ENCODE measurements at regions not wholly inside any gene's neighbourhood (a gene's known extent, or its start where the extent isn't known, plus 50 kb on each side); places are given as distances from the start of the nearest gene placed in this dataset.

- TF ChIP-seq CTCF (conservative IDR thresholded peaks at IDR 0.05; ENCODE audit: low read length) (no peak), EZH2phosphoT487 (IDR thresholded peaks at IDR 0.05; ENCODE audit: borderline replicate concordance) (no peak)
These were observed 110.2 kb upstream of the ARHGEF26 start for GRCh38 chr3:154011036-154011435.
